Activated T-helper 2 cell treated with anti-CD3 and anti-CD28 coated beads, Interferon-gamma antibody, Interleukin-2, Interleukin-4, amounts not matched to agents 10 μg/mL and 5 μg/mL and 100 μg/mL, durations not matched to agents 14 hours and 24 hours and 36 hours (primary cell): ENCODE measurements at regions not wholly inside any gene's neighbourhood (a gene's known extent, or its start where the extent isn't known, plus 50 kb on each side); places are given as distances from the start of the nearest gene placed in this dataset.

Source experiments
- DNase-seq: peaks from one replicate; pipeline ENCODE4 v3.0.0; 2021; ENCODE audit warnings: low spot score
- H3K27ac Mint-ChIP-seq: one replicate; pipeline ENCODE4 v1.8.0; 2021; ENCODE audit warnings: mixed read lengths
- H3K27me3 Mint-ChIP-seq: one replicate; pipeline ENCODE4 v1.8.0; 2021; ENCODE audit warnings: low read depth, mixed read lengths
- H3K36me3 Mint-ChIP-seq: one replicate; pipeline ENCODE4 v1.8.0; 2021; ENCODE audit warnings: low read depth, mixed read lengths
- H3K4me1 Mint-ChIP-seq: one replicate; pipeline ENCODE4 v1.8.0; 2021; ENCODE audit warnings: low read depth, mixed read lengths
- H3K4me3 Mint-ChIP-seq: one replicate; pipeline ENCODE4 v1.8.0; 2021; ENCODE audit warnings: low read depth, mild to moderate bottlenecking, moderate library complexity, mixed read lengths
- H3K9me3 Mint-ChIP-seq: one replicate; pipeline ENCODE4 v1.8.0; 2021; ENCODE audit warnings: mixed read lengths
- intact Hi-C: fragments of 100-400 bp; cut with micrococcal nuclease; formaldehyde crosslinking; loops from one replicate; pipeline ENCODE4 v1.15.1; 2023

- intact Hi-C loops, result no loop called here
- Mint-ChIP-seq H3K27me3 (no peaks in the 10 kb centered on the region), H3K9me3 (peaks cover 9% of the 10 kb centered on the region), H3K27ac (no peak overlapping the region), H3K36me3 (no peaks in the 10 kb centered on the region), H3K4me3 (no peak overlapping the region), H3K4me1 (no peaks in the 10 kb centered on the region)
- DNase-seq, result no peak
These were observed 378.7 kb downstream of the METTL4 start for GRCh38 chr18:2192562-2192961.

GRCh38 chr18:2197946-2198345 is 373.4 kb downstream of the METTL4 start:
- no peaks in the 10 kb centered on the region for H3K27me3 Mint-ChIP-seq

GRCh38 chr18:2199060-2199459 is 372.2 kb downstream of the METTL4 start:
- no peaks in the 10 kb centered on the region for H3K27me3 Mint-ChIP-seq
- no peaks in the 10 kb centered on the region for H3K9me3 Mint-ChIP-seq
- H3K4me1 Mint-ChIP-seq, result no peaks in the 10 kb centered on the region
- no peak overlapping the region for H3K27ac Mint-ChIP-seq
- H3K36me3 Mint-ChIP-seq, result no peaks in the 10 kb centered on the region
- DNase-seq, result no peak
- no peak overlapping the region for H3K4me3 Mint-ChIP-seq
- intact Hi-C loops, result no loop called here

More at GRCh38 chr18:2197946-2198345, 373.4 kb downstream of the METTL4 start:
- intact Hi-C loops, result no loop called here
- H3K36me3 Mint-ChIP-seq, result no peaks in the 10 kb centered on the region
- DNase-seq, result no peak
- no peak overlapping the region for H3K27ac Mint-ChIP-seq
- H3K9me3 Mint-ChIP-seq, result peaks cover 8% of the 10 kb centered on the region
- no peak overlapping the region for H3K4me3 Mint-ChIP-seq
- no peaks in the 10 kb centered on the region for H3K4me1 Mint-ChIP-seq

GRCh38 chr18:2201036-2201600 is 370.2 kb downstream of the METTL4 start:
- no peak overlapping the region for H3K27ac Mint-ChIP-seq
- no peaks in the 10 kb centered on the region for H3K36me3 Mint-ChIP-seq
- no peaks in the 10 kb centered on the region for H3K9me3 Mint-ChIP-seq
- no peak for DNase-seq
- intact Hi-C loops, result no loop called here
- H3K4me1 Mint-ChIP-seq, result no peaks in the 10 kb centered on the region
- no peak overlapping the region for H3K4me3 Mint-ChIP-seq
- no peaks in the 10 kb centered on the region for H3K27me3 Mint-ChIP-seq

GRCh38 chr18:2204736-2205135 is 366.6 kb downstream of the METTL4 start:
- Mint-ChIP-seq H3K4me1 (no peaks in the 10 kb centered on the region), H3K9me3 (no peaks in the 10 kb centered on the region), H3K4me3 (no peak overlapping the region), H3K27ac (no peak overlapping the region), H3K36me3 (no peaks in the 10 kb centered on the region), H3K27me3 (no peaks in the 10 kb centered on the region)
- intact Hi-C loops, result no loop called here
- DNase-seq, result no peak

GRCh38 chr18:2207294-2207693 is 364.0 kb downstream of the METTL4 start:
- no peaks in the 10 kb centered on the region for H3K4me1 Mint-ChIP-seq
- no peak overlapping the region for H3K4me3 Mint-ChIP-seq
- intact Hi-C loops, result no loop called here
- DNase-seq, result no peak
- H3K27me3 Mint-ChIP-seq, result no peaks in the 10 kb centered on the region
- H3K27ac Mint-ChIP-seq, result no peak overlapping the region
- no peaks in the 10 kb centered on the region for H3K9me3 Mint-ChIP-seq
- no peaks in the 10 kb centered on the region for H3K36me3 Mint-ChIP-seq

GRCh38 chr18:2212598-2213205 is 358.6 kb downstream of the METTL4 start:
- no peak overlapping the region for H3K4me3 Mint-ChIP-seq
- no peaks in the 10 kb centered on the region for H3K4me1 Mint-ChIP-seq
- H3K27me3 Mint-ChIP-seq, result no peaks in the 10 kb centered on the region
- H3K36me3 Mint-ChIP-seq, result no peaks in the 10 kb centered on the region
- DNase-seq, result no peak
- H3K27ac Mint-ChIP-seq, result no peak overlapping the region
- intact Hi-C loops, result no loop called here
- no peaks in the 10 kb centered on the region for H3K9me3 Mint-ChIP-seq

- Mint-ChIP-seq H3K4me3 (no peak overlapping the region), H3K27me3 (no peaks in the 10 kb centered on the region), H3K36me3 (no peaks in the 10 kb centered on the region), H3K9me3 (no peaks in the 10 kb centered on the region), H3K4me1 (no peaks in the 10 kb centered on the region), H3K27ac (no peak overlapping the region)
- no peak for DNase-seq
- intact Hi-C loops, result no loop called here
These were observed 357.4 kb downstream of the METTL4 start for GRCh38 chr18:2213905-2214304.

GRCh38 chr18:2217356-2217755 is 353.9 kb downstream of the METTL4 start:
- no peaks in the 10 kb centered on the region for H3K36me3 Mint-ChIP-seq

GRCh38 chr18:2218101-2218500 is 353.2 kb downstream of the METTL4 start:
- H3K4me1 Mint-ChIP-seq, result no peaks in the 10 kb centered on the region
- no peak overlapping the region for H3K4me3 Mint-ChIP-seq
- no peak for DNase-seq
- H3K36me3 Mint-ChIP-seq, result no peaks in the 10 kb centered on the region
- intact Hi-C loops, result no loop called here
- H3K27ac Mint-ChIP-seq, result no peak overlapping the region
- no peaks in the 10 kb centered on the region for H3K9me3 Mint-ChIP-seq
- H3K27me3 Mint-ChIP-seq, result no peaks in the 10 kb centered on the region

More at GRCh38 chr18:2217356-2217755, 353.9 kb downstream of the METTL4 start:
- no peaks in the 10 kb centered on the region for H3K9me3 Mint-ChIP-seq
- intact Hi-C loops, result no loop called here
- no peak overlapping the region for H3K4me3 Mint-ChIP-seq
- no peaks in the 10 kb centered on the region for H3K4me1 Mint-ChIP-seq
- DNase-seq, result no peak
- H3K27ac Mint-ChIP-seq, result no peak overlapping the region
- no peaks in the 10 kb centered on the region for H3K27me3 Mint-ChIP-seq

GRCh38 chr18:2219706-2220105 is 351.6 kb downstream of the METTL4 start:
- no peaks in the 10 kb centered on the region for H3K4me1 Mint-ChIP-seq
- no peak overlapping the region for H3K4me3 Mint-ChIP-seq
- no peak overlapping the region for H3K27ac Mint-ChIP-seq
- no peaks in the 10 kb centered on the region for H3K27me3 Mint-ChIP-seq
- DNase-seq, result no peak
- intact Hi-C loops, result loop anchor here (10.0 kb wide), 1 partner anchor 115 kb away; no protein-coding TSS in a partner anchor
- H3K36me3 Mint-ChIP-seq, result no peaks in the 10 kb centered on the region
- no peaks in the 10 kb centered on the region for H3K9me3 Mint-ChIP-seq

GRCh38 chr18:2222270-2223185 is 348.8 kb downstream of the METTL4 start:
- H3K27me3 Mint-ChIP-seq, result no peaks in the 10 kb centered on the region
- no peaks in the 10 kb centered on the region for H3K36me3 Mint-ChIP-seq
- DNase-seq, result no peak
- H3K4me1 Mint-ChIP-seq, result no peaks in the 10 kb centered on the region
- no peak overlapping the region for H3K4me3 Mint-ChIP-seq
- H3K27ac Mint-ChIP-seq, result no peak overlapping the region
- H3K9me3 Mint-ChIP-seq, result no peaks in the 10 kb centered on the region
- intact Hi-C loops, result loop anchor here (10.0 kb wide), 1 partner anchor 118 kb away; no protein-coding TSS in a partner anchor

GRCh38 chr18:2223449-2223848 is 347.9 kb downstream of the METTL4 start:
- Mint-ChIP-seq H3K4me3 (no peak overlapping the region), H3K27ac (no peak overlapping the region)

More at GRCh38 chr18:2223449-2223848, 347.9 kb downstream of the METTL4 start:
- H3K9me3 Mint-ChIP-seq, result no peaks in the 10 kb centered on the region
- no peaks in the 10 kb centered on the region for H3K27me3 Mint-ChIP-seq
- intact Hi-C loops, result loop anchor here (10.0 kb wide), 1 partner anchor 119 kb away; no protein-coding TSS in a partner anchor
- H3K36me3 Mint-ChIP-seq, result no peaks in the 10 kb centered on the region
- DNase-seq, result no peak
- no peaks in the 10 kb centered on the region for H3K4me1 Mint-ChIP-seq
